GM12878 (cell line): ENCODE measurements at regions not wholly inside any gene's neighbourhood (a gene's known extent, or its start where the extent isn't known, plus 50 kb on each side); places are given as distances from the start of the nearest gene placed in this dataset.

Source experiments
- ATAC-seq: fragments of 200-7000 bp; cut with Tn5 transposase; 3 replicates; pipeline ENCODE4 v1.9.1; 2020; ENCODE audit warnings: mild to moderate bottlenecking, moderate library complexity
- BruUV-seq: library from RNA; stranded (reverse); fragments of 400-500 nt; replicated peaks from 2 replicates; lab custom pipeline; 2021; lab: Mats Ljungman, UMichigan
- CTCF ChIA-PET: fragments of 300-600 bp; sonication (Branson Sonifier 250); formaldehyde crosslinking; extraction: SDS; loops from one replicate; lab custom pipeline; 2021; ENCODE audit warnings: inconsistent platforms; lab: Yijun Ruan, JAX
- POLR2A ChIA-PET: fragments of 350-600 bp; formaldehyde crosslinking; extraction: SDS; loops from one replicate; lab custom pipeline; 2021; ENCODE audit warnings: inconsistent platforms; lab: Charles Lee
- RAD21 ChIA-PET: fragments of 300-600 bp; sonication (Branson Sonifier 250); formaldehyde crosslinking; loops from one replicate; lab custom pipeline; 2023; ENCODE audit warnings: antibody characterized with exemption; ENCODE audit not compliant: unreplicated experiment; lab: Charles Lee
- SMC1A ChIA-PET: fragments of 300-600 bp; sonication (Branson Sonifier 250); formaldehyde crosslinking; loops from one replicate; lab custom pipeline; 2023; ENCODE audit not compliant: unreplicated experiment, uncharacterized antibody; lab: Charles Lee
- DNase-seq: peaks from one replicate; pipeline ENCODE4 v3.0.0-alpha.2; 2011; ENCODE audit warnings: low read depth, low spot score
- FAIRE-seq: peaks from 3 replicates; lab custom pipeline; 2011; peaks lifted over from hg19 to GRCh38; lab: Jason Lieb, UNC
- H2AFZ ChIP-seq: 2 replicates; pipeline ENCODE4 v1.6.0; 2011; ENCODE audit warnings: low read depth, low read length, control low read depth; ENCODE audit not compliant: control insufficient read depth
- H3K27ac ChIP-seq: 2 replicates; pipeline ENCODE4 v1.5.1; 2011; ENCODE audit warnings: control low read depth; ENCODE audit not compliant: control insufficient read depth, insufficient read depth
- H3K27me3 ChIP-seq, 2 experiments: replicated peaks in 1 of 2; 2 replicates each; pipeline versions ENCODE4 v1.6.0 to v1.6.1; 2011; ENCODE audit warnings: low read length in 1 of 2; ENCODE audit not compliant: control insufficient read depth in 2 of 2, insufficient read depth in 2 of 2
- H3K36me3 ChIP-seq, 2 experiments: 2 replicates each; pipeline ENCODE4 v1.5.1; 2011; ENCODE audit warnings: low read length in 1 of 2; ENCODE audit not compliant: control insufficient read depth in 2 of 2, insufficient read depth in 2 of 2
- H3K4me1 ChIP-seq: 2 replicates; pipeline ENCODE4 v1.6.1; 2011; ENCODE audit warnings: mild to moderate bottlenecking, low read length, moderate library complexity, mixed read lengths; ENCODE audit not compliant: control insufficient read depth, insufficient read depth
- H3K4me2 ChIP-seq: 2 replicates; pipeline ENCODE4 v1.6.0; 2011; ENCODE audit warnings: control low read depth; ENCODE audit not compliant: control insufficient read depth, insufficient read depth
- H3K4me3 ChIP-seq: fragments of 200-600 bp; sonication (generic); 2 replicates; pipeline ENCODE4 v1.5.1; 2016
- H3K79me2 ChIP-seq: 2 replicates; pipeline ENCODE4 v1.6.0; 2011; ENCODE audit warnings: low read length; ENCODE audit not compliant: control insufficient read depth, insufficient read depth
- H3K9ac ChIP-seq: 2 replicates; pipeline ENCODE4 v1.8.0; 2011; ENCODE audit warnings: low read length, control low read depth, mixed read lengths; ENCODE audit not compliant: control insufficient read depth, insufficient read depth
- H3K9me3 ChIP-seq: replicated peaks from 3 replicates; pipeline ENCODE4 v1.5.1; 2011; ENCODE audit warnings: mild to moderate bottlenecking, low read length; ENCODE audit not compliant: control insufficient read depth, insufficient read depth
- H4K20me1 ChIP-seq: 2 replicates; pipeline ENCODE4 v1.6.0; 2011; ENCODE audit not compliant: control insufficient read depth, insufficient read depth
- ATF7 ChIP-seq: fragments of 450-650 bp; IDR thresholded peaks from 2 replicates; pipeline ENCODE4 v1.6.1; 2016; ENCODE audit warnings: low read depth, mild to moderate bottlenecking
- CBX5 ChIP-seq: sonication (generic); IDR thresholded peaks from 2 replicates; pipeline ENCODE4 v1.6.1; 2016; ENCODE audit warnings: low read depth, moderate library complexity, mild to moderate bottlenecking, inconsistent platforms
- CTCF ChIP-seq, 3 experiments: IDR thresholded peaks in 2 of 3; conservative IDR thresholded peaks in 1 of 3; 2 replicates each; pipeline ENCODE4 v1.5.1; 2011; ENCODE audit warnings: low read depth in 3 of 3, low read length in 3 of 3, mild to moderate bottlenecking in 3 of 3, control low read depth in 2 of 3, moderate library complexity in 2 of 3, inconsistent platforms in 1 of 3, mixed read lengths in 1 of 3; ENCODE audit not compliant: control insufficient read depth in 2 of 3, insufficient read depth in 1 of 3; ENCODE audit errors: extremely low read depth in 1 of 3
- EED ChIP-seq: sonication (generic); IDR thresholded peaks from 2 replicates; pipeline ENCODE4 v1.6.1; 2016; ENCODE audit warnings: antibody characterized with exemption, low read depth
- EGR1 ChIP-seq, 2 experiments: IDR thresholded peaks; 1 replicate in 1 of 2; 2 replicates in 1 of 2; pipeline ENCODE4 v1.6.1; 2011 to 2012; ENCODE audit warnings: low read depth in 2 of 2, low read length in 2 of 2, borderline replicate concordance in 1 of 2, mild to moderate bottlenecking in 1 of 2, moderate library complexity in 1 of 2
- ETV6 ChIP-seq, 2 experiments: fragments of 450-650 bp in 1 of 2; IDR thresholded peaks in 1 of 2; conservative IDR thresholded peaks in 1 of 2; 2 replicates each; pipeline ENCODE4 v1.6.1; 2014; ENCODE audit warnings: antibody characterized with exemption in 1 of 2, borderline replicate concordance in 1 of 2, low read depth in 1 of 2, mild to moderate bottlenecking in 1 of 2, moderate library complexity in 1 of 2
- HDAC6 ChIP-seq: fragments of 200-600 bp; sonication (generic); IDR thresholded peaks from one replicate; pipeline ENCODE4 v1.8.0; 2017; ENCODE audit warnings: antibody characterized with exemption; ENCODE audit not compliant: unreplicated experiment
- IKZF1 ChIP-seq: fragments of 450-650 bp; conservative IDR thresholded peaks from 2 replicates; pipeline ENCODE4 v1.6.1; 2017; ENCODE audit warnings: antibody characterized with exemption, mild to moderate bottlenecking
- IKZF2 ChIP-seq, 2 experiments: fragments of 450-650 bp; IDR thresholded peaks; 2 replicates each; pipeline ENCODE4 v1.6.1; 2017; ENCODE audit warnings: mild to moderate bottlenecking in 2 of 2, moderate library complexity in 2 of 2
- IRF4 ChIP-seq: IDR thresholded peaks from 2 replicates; pipeline ENCODE4 v1.6.1; 2011; ENCODE audit warnings: low read depth, low read length
- JUNB ChIP-seq: IDR thresholded peaks from 2 replicates; pipeline ENCODE4 v1.6.1; 2016; ENCODE audit warnings: antibody characterized with exemption, mild to moderate bottlenecking
- JUND ChIP-seq: IDR thresholded peaks from 2 replicates; pipeline ENCODE4 v1.6.1; 2012; ENCODE audit warnings: low read depth, mild to moderate bottlenecking, low read length, improper control_type of control experiment, moderate library complexity
- POLR2AphosphoS5 ChIP-seq: IDR thresholded peaks from 2 replicates; pipeline ENCODE4 v1.6.1; 2011; ENCODE audit warnings: mild to moderate bottlenecking, low read length, inconsistent platforms
- RAD51 ChIP-seq: fragments of 450-650 bp; IDR thresholded peaks from 2 replicates; pipeline ENCODE4 v1.6.1; 2016; ENCODE audit warnings: moderate library complexity, mild to moderate bottlenecking, inconsistent platforms
- RELB ChIP-seq: fragments of 450-650 bp; IDR thresholded peaks from 2 replicates; pipeline ENCODE4 v1.6.1; 2017; ENCODE audit warnings: low read depth, mild to moderate bottlenecking, moderate library complexity
- RUNX3 ChIP-seq: IDR thresholded peaks from 2 replicates; pipeline ENCODE4 v1.6.1; 2012; ENCODE audit warnings: low read length, inconsistent platforms
- SMC3 ChIP-seq: IDR thresholded peaks from 2 replicates; pipeline ENCODE4 v1.6.1; 2011; ENCODE audit warnings: low read length, improper control_type of control experiment, borderline replicate concordance
- ZNF207 ChIP-seq: fragments of 450-650 bp; IDR thresholded peaks from 2 replicates; pipeline ENCODE4 v1.6.1; 2014; ENCODE audit warnings: antibody characterized with exemption, mild to moderate bottlenecking, borderline replicate concordance
- WGBS: methylation state at CpG from one replicate; pipeline ENCODE4 v1.1.6; 2016; ENCODE audit warnings: low lambda C conversion rate; ENCODE audit not compliant: insufficient replicate concordance, insufficient coverage; ENCODE audit errors: missing lambda C conversion rate; 5-methylcytosine and 5-hydroxymethylcytosine counted together
- in situ Hi-C: fragments of 300-500 bp; cut with MboI; formaldehyde crosslinking; loops from 9 replicates; pipeline ENCODE4 v1.14.3; 2018; ENCODE audit warnings: mixed read lengths
- intact Hi-C: fragments of 100-400 bp; cut with micrococcal nuclease; formaldehyde crosslinking; loops from one replicate; pipeline ENCODE4 v1.14.2; 2022; ENCODE audit not compliant: unreplicated experiment
- TF ChIP-seq, protein P1 (sequence below): fragments of 450-650 bp; IDR thresholded peaks from 2 replicates; pipeline ENCODE4 v1.6.1; 2017; ENCODE audit warnings: mild to moderate bottlenecking, low read depth, inconsistent platforms; ENCODE audit not compliant: poor library complexity, severe bottlenecking

DNA sequence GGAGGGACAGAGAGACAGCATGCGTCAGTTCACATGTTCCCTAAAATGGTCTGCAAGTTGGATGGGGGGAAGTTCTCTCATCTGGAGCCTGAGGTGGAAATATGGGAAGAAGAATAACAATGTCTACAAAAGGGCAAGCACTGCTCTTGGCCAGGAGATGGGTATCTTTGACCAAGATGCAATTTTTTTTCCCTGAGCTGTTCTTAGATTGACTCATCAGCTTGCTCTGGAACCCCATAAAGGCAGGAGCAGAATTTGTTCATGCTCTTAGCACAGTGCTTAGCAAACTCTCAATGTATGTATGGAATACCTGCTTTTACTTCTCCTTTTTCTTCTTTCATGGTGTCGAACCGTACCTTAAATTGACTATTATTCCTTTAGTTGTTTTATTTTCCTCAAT, 90.5 kb upstream of the ZNF827 start:
- H3K4me3 ChIP-seq, result 0 out of 2 replicates have a peak overlapping the region, but pooled peaks have one; percentile 56
- H3K36me3 ChIP-seq, result no peaks in the 10 kb centered on the region
- no TSS peak for BruUV-seq
- POLR2A ChIA-PET, result no interaction called here
- H3K9ac ChIP-seq, result 0 out of 2 replicates have a peak overlapping the region, but pooled peaks have one; percentile 8
- CTCF ChIA-PET, result interaction anchor here (0.6 to 2.5 kb wide), 7 partner anchors 21 to 305 kb away, joined by 3 to 11 read pairs (median 3); no protein-coding TSS in a partner anchor
- no peaks in the 10 kb centered on the region for H3K79me2 ChIP-seq
- no peaks in the 10 kb centered on the region for H3K27me3 ChIP-seq
- SMC1A ChIA-PET, result interaction anchor here (1.0 to 6.5 kb wide), 6 partner anchors 31 to 190 kb away, joined by 3 to 33 read pairs (median 3); no protein-coding TSS in a partner anchor
- RAD21 ChIA-PET, result interaction anchor here (0.9 to 2.1 kb wide), 8 partner anchors 22 to 1068 kb away, joined by 3 to 6 read pairs (median 5); no protein-coding TSS in a partner anchor
- 0% methylated on average over 3 of the region's 3 CpGs for WGBS
- ATAC-seq, result peak; percentile 56
- H2AFZ ChIP-seq, result peak overlapping the region; percentile 5; the same call in 1 of the 2 replicates
- DNase-seq, result peak; percentile 48
- in situ Hi-C loops (no loop called here), intact Hi-C loops (loop anchor here (1.0 to 5.0 kb wide), 4 partner anchors 66 to 313 kb away; partner anchors contain the start of gene LSM6)
- peak overlapping the region; percentile 80 for H3K4me2 ChIP-seq
- no peaks in the 10 kb centered on the region for H4K20me1 ChIP-seq
- peaks cover 50% of the 10 kb centered on the region for H3K4me1 ChIP-seq
- H3K9me3 ChIP-seq, result no peaks in the 10 kb centered on the region
- peak overlapping the region; percentile 88 for H3K27ac ChIP-seq
- peak; percentile 91 for FAIRE-seq
- TF ChIP-seq IKZF2 (IDR thresholded peaks at IDR 0.05) (peak; percentile 43 to 48; a peak in 3 of 4 replicates), IRF4 (peak; percentile 99), JUNB (peak; percentile 93), SMC3 (peak; percentile 41; the same call in 1 of the 2 replicates), JUND (peak; percentile 26; the same call in 1 of the 2 replicates), IKZF1 (0 out of 2 replicates have a peak, but pooled peaks have one; percentile 9), RELB (no peak), CTCF (IDR thresholded peaks at IDR 0.05 in 2 of 3, conservative IDR thresholded peaks at IDR 0.05 in 1 of 3; ENCODE audit: control insufficient read depth in 2 of 3, extremely low read depth in 1 of 3, insufficient read depth in 1 of 3, low read depth in 3 of 3, low read length in 3 of 3) (peak; percentile 21 to 55 (median 48); a peak in 5 of 6 replicates), POLR2AphosphoS5 (no peak), RAD51 (no peak), HDAC6 (no peak), RUNX3 (peak; percentile 32; the same call in 1 of the 2 replicates), EED (peak; percentile 48), EGR1 (IDR thresholded peaks at IDR 0.05; ENCODE audit: borderline replicate concordance in 1 of 2, low read depth in 2 of 2, low read length in 2 of 2) (no peak), ATF7 (no peak), CBX5 (peak; percentile 29; the same call in 1 of the 2 replicates), ETV6 (conservative IDR thresholded peaks at IDR 0.05 in 1 of 2, IDR thresholded peaks at IDR 0.05 in 1 of 2; ENCODE audit: borderline replicate concordance in 1 of 2, low read depth in 1 of 2) (peak in 1 of 2 experiments; percentile 18; a peak in 1 of 4 replicates), ZNF207 (no peak)
- TF ChIP-seq, protein P1, sequence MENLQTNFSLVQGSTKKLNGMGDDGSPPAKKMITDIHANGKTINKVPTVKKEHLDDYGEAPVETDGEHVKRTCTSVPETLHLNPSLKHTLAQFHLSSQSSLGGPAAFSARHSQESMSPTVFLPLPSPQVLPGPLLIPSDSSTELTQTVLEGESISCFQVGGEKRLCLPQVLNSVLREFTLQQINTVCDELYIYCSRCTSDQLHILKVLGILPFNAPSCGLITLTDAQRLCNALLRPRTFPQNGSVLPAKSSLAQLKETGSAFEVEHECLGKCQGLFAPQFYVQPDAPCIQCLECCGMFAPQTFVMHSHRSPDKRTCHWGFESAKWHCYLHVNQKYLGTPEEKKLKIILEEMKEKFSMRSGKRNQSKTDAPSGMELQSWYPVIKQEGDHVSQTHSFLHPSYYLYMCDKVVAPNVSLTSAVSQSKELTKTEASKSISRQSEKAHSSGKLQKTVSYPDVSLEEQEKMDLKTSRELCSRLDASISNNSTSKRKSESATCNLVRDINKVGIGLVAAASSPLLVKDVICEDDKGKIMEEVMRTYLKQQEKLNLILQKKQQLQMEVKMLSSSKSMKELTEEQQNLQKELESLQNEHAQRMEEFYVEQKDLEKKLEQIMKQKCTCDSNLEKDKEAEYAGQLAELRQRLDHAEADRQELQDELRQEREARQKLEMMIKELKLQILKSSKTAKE, result peak; percentile 15
